Tibial nerve (tissue), 4 donors: ENCODE measurements at regions not wholly inside any gene's neighbourhood (a gene's known extent, or its start where the extent isn't known, plus 50 kb on each side); places are given as distances from the start of the nearest gene placed in this dataset.

Experiments used
- EP300 ChIP-seq, 2 donors: sonication (generic); formaldehyde crosslinking; IDR thresholded peaks; one replicate each; pipeline ENCODE4 v1.6.1; 2017; ENCODE audit warnings: antibody characterized with exemption in 2 of 2, mild to moderate bottlenecking in 1 of 2
- POLR2A ChIP-seq, 2 donors: fragments of 450-650 bp; IDR thresholded peaks; one replicate each; pipeline ENCODE4 v1.6.1; 2017; ENCODE audit warnings: antibody characterized with exemption in 2 of 2, mild to moderate bottlenecking in 2 of 2, moderate library complexity in 2 of 2
- TF ChIP-seq, protein P1 (sequence below), 5 experiments: fragments of 200-600 bp in 3 of 5; fragments of 450-650 bp in 2 of 5; sonication (generic) in 3 of 5; IDR thresholded peaks; one replicate each; pipeline ENCODE4 v1.5.1; 2016 to 2019; ENCODE audit warnings: antibody characterized with exemption in 5 of 5, mild to moderate bottlenecking in 3 of 5, moderate library complexity in 2 of 5

DNA sequence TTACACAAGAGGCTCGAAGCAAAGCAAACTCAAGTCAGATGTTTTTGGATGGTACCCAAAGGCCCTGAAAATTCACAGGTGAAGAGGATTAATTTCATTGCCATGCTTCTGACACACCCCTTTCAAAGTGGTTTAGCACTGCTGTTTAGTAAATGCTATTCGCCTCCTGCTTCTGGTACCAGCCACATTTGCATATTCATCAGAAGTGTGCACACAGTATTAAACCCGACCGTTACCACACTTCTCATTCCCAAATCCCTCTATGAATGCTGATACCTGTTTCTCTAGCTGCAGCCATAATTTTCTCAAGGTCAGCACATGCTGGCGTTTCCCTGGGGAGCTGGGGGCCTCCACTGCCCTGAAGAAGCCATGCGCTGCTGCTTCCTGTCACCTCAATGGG, 179.8 kb upstream of the DAB1 start:
- TF ChIP-seq, protein P1, sequence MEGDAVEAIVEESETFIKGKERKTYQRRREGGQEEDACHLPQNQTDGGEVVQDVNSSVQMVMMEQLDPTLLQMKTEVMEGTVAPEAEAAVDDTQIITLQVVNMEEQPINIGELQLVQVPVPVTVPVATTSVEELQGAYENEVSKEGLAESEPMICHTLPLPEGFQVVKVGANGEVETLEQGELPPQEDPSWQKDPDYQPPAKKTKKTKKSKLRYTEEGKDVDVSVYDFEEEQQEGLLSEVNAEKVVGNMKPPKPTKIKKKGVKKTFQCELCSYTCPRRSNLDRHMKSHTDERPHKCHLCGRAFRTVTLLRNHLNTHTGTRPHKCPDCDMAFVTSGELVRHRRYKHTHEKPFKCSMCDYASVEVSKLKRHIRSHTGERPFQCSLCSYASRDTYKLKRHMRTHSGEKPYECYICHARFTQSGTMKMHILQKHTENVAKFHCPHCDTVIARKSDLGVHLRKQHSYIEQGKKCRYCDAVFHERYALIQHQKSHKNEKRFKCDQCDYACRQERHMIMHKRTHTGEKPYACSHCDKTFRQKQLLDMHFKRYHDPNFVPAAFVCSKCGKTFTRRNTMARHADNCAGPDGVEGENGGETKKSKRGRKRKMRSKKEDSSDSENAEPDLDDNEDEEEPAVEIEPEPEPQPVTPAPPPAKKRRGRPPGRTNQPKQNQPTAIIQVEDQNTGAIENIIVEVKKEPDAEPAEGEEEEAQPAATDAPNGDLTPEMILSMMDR (IDR thresholded peaks at IDR 0.05), result no peak
- TF ChIP-seq POLR2A (IDR thresholded peaks at IDR 0.05), result no peak
- no peak for TF ChIP-seq EP300 (IDR thresholded peaks at IDR 0.05)
